Hippocampal formation (tissue), 2 donors: ENCODE measurements at regions not wholly inside any gene's neighbourhood (a gene's known extent, or its start where the extent isn't known, plus 50 kb on each side); places are given as distances from the start of the nearest gene placed in this dataset.
"Not testable (repeated sequence)": the region's sequence is repeated elsewhere in the genome, so short reads cannot be mapped to it uniquely, and the experiment has no call there.

Experiments
- DNase-seq, 2 donors: peaks; one replicate each; lab custom pipeline; 2025; lab: John Stamatoyannopoulos, UW

DNA sequence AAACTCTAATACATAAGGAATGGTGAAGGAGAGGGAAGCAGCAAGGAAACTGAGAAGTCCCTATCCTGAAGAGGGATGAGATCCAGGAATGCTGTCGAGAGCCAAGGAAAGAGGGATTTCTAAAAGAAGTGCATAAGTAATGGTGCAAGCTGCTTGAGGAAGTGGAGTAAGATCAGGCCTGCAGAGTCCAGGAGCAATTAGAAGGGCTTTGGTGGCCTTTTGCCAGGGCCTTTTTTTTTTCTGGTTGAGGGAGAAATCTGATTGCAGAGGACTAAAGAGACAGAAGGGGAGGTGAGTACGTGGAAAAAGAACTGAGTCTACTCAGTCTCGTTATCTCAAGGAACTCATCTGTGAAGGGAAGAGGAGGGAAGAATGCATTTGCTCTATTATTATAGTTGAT lies 396.2 kb downstream of the UTRN start:
- DNase-seq = no peak

DNA sequence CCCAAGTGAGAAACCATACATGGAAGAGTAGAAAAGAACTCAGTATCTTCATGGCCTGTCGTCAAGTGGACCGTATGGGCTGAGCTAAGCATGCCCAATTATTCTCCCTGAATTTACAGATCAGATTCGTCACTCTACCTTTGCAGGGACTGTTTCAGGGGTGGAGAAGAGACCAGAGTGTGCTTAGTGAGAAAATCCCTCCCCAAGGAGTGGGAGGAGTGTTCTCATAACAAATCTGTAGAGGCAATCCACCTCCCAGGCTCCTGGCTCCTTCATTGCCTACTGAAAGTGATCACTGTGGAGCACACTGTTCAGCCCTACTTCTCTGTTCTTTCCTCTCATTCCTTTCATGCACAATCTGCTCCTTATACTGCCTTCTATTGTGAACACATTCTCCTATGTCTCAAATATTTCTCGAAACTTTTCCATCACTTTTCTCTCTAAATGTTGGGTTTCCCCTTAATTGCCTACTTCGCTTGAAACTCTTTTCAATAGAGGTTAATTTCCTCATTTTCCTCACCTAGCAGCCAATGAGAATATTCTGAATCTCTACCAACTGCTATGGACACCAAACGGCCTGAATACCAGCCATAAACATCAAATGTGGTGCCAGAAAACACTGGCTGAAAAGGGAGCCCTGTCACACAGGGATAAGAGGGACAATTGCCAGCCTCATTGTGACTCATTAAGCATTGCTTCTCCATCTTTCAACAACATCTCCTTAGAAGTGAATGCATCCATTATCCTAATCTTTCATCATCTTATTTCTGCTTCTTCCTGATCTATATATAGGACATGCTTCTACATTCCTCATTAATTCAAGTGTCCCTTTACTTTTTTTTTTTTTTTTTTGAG lies 398.3 kb downstream of the UTRN start:
- DNase-seq = peak; percentile 3 to 66

DNA sequence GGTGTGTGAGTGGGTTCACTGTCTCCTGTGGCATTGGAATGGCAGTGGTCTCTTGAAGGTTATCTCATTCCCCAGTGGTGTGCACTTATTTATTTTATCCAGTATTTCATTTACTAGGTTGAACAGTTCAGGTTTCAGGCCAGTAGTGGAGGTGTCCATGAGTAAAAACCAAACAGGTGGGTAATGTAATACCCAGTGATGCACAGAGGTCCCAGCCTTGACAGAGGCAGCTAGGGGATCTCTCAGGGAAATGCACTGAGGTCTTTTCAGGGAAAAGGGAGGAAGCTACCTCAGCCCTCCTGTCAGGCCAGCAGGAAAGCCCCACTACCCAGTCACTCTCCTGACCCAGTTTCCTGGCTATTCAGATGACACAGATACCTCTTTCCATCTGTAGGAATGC lies 403.6 kb downstream of the UTRN start:
- no peak for DNase-seq

DNA sequence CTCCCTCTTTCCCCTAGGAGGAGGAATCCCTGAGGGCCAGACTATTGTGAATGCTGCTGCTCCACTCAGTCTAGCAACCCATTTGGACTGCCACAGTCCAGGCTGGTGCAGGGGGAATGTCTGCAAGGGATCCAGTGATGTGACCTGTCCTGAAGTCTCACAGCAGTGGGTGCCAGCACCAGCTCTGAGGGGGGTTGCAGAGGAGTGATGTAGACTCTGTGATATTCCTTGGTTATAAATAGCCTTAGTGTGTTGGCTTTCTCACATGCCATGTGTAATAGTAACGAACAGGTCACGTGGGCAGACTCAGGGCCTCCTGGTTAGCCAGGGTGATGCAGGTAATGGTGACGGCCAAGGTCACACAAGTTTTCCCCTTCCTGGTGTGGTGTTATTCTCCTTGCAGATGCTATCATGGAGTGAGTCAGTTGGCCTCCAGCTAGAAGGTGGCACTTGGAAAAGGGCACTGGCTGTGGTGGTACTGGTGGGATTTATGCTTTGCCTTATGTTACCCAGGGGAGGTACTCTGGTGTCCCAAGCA lies 404.4 kb downstream of the UTRN start:
- DNase-seq = no peak

DNA sequence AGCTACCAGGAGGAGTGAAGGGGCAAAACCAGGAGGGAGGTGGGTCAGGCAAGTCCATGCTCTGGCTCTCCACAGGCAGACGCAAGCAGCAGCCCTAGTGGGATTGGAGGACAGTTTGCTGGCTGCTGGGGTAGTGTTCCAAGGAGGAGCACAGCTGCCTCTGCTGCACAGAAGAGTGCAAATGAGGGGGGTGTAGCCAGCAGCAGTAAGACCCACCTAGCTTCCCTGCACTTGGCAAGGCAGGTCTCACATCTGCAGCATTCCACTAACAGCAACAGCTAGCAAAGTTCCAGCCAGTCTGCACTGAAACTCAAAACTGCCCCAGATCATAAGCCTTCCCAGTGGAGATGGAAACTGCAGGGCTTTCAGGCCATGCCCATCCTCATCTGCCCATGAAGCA lies 405.0 kb downstream of the UTRN start:
- DNase-seq = no peak

DNA sequence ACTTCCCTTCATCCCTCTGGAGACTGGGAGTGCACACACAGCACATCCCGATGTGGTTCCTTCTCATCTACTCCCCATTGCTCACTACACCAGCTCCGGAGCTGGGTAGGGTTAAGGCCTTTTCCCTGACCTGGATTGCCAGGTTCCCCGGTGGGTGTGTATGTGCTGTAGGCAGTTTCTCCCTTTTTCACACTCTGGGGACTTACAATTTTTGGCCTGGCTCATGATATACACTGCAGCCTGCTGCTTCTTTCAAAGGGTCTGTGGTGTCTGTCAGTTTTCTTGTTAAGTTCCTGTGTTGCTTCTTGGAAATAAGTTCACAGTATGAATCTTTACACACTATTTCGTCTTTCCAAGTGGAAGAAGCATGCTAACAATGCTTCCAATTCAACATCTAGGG lies 405.5 kb downstream of the UTRN start:
- DNase-seq = no peak

DNA sequence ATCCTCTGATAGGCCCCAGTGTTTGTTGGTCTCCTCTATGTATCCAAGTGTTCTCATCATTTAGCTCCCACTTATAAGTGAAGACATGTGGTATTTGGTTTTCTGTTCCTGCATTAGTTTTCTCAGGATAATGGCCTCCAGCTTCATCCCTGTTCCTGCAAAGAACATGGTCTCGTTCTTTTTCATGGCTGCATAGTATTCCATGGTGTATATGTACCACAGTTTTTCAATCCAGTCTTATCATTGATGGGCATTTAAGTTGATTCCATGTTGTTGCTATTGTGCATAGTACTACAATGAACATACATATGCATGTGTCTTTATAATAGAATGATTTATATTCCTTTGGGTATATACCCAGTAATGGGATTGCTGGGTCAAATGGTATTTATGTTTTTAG lies 406.9 kb downstream of the UTRN start:
- not testable (repeated sequence) for DNase-seq

DNA sequence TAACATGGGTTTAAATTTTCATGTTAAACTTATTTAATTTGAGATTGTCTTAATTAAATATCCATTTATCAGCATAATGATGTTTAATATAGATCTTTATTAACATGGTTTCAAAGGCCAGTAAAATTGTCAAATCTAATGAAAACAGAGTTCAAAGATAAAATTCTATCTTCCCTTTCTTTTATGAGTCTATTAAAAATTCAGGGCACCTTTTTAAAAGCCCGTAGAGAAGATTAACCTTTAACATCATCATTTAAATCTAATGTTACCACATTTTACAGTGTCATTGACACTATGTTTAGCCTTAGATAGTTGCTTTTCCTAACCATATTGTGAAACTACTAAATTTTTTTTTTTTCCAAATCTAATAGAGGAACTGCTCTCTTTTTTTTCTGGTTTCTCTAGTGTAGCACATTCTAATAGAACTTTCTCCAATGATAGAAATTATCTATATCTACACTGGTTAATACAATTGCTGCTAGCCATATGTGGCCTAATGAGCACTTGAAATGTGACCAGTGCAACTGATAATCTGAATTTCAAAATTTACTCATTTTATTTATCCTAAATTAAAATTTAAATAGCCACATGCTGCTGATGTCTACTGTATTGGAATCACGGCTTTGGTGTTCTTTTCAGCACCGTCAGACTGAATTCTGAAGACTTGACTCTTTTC lies 410.9 kb downstream of the UTRN start:
- DNase-seq = no peak

DNA sequence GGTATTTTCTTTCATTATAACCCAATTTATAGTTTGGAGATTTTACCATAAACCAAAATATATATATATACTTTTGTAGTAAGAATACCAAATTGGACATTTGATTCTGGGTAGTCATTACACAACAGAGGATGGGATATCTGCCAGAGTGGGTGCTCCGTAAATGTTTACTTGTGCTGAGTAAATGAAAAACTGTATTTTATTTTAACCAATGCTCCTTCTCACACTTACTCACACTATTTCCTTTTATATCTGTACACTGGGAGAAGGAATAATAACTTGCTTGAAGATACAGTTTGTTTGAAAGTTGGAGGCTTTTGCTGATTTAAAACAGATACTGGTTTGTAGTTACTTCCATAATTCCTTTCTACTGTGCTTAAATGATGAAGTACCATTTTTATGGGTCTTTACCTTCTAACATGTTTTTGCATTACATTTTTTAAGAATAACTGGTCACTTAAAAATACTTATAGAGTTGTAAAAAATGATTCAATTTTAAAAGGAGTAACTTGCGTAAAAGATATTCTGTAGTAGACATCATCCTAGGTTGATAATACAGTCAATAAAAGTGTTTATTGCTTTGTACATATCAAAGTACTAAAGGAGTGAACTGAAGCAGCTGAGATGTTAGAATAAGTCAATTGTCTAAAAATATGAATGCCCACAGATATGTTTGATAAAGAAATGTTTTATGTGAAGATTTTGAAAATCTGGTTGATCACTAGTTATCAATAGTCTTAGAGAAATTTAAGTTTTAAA lies 411.7 kb downstream of the UTRN start:
- DNase-seq = no peak

DNA sequence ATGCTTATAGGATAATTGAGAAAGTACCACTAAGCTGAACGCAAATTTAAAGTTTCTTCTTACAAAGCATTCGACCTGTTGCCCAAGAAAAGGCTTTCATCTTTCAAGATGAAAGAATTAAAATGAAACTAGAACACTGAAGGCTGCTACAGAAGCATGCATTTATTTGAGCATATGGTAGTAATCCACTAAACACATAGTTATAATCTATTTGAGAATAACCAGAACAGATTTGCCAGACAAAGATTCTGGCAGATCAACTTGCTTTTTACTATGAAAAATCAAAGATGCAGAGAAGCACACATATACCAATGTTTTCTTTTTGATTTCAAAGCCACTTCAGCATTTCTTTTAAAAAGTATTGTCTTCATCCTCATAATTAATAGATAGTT lies 412.2 kb downstream of the UTRN start:
- DNase-seq = no peak

DNA sequence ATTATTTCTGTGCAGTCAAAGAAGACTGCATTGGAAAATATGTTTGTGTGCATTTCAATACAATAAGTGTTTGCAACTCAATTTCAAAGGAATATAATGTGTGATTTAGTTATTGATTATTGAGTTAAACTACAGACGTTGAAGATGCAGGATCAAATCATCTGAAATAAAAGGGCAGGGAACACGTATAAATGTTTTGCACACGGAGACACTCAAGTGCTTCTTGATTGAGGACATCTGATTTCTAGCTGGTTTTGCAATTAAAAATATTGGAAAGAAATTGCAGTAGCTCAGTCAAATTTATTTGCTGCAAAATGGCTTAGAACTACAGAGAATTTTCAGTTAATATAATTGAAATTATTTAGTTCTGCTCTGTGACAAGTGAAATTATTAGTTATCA lies 412.7 kb downstream of the UTRN start:
- no peak for DNase-seq

DNA sequence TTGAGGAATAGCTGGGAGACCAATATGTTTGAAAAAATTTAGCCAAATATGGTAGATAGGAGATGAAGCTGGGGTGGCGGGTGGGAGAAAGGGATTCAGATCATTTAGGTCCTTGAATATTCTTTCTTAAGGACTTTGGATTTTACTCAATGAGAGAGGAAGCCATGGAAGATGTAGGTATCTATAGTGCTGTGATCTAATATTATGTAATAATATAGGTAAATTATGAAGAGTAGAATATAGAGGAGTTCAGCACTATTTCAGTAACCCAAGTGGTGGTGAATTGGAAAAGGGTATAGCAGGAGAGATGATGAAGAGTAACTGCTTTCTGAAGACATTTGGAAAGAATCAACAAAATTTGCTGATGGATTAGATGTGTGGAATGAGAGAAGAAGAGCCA lies 417.6 kb downstream of the UTRN start:
- DNase-seq = no peak

DNA sequence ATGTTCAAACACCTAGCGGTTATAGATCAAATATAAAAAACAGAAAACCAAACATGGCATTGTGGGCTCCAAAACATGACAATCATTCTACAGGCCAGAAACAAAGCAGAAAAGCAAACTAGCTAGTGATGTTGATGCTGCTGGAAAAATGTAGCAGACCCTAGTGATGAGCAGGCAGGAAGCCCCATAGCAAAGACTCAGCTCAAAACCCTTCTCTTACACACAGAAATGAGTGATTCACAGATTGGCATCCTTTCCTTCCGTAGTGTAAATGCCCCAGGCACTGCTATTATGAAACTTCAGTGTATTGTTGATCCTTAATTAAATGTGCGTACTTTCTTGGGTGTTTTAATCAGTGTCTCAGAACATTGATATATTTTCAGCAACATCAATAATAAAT lies 425.1 kb downstream of the UTRN start:
- DNase-seq = no peak

DNA sequence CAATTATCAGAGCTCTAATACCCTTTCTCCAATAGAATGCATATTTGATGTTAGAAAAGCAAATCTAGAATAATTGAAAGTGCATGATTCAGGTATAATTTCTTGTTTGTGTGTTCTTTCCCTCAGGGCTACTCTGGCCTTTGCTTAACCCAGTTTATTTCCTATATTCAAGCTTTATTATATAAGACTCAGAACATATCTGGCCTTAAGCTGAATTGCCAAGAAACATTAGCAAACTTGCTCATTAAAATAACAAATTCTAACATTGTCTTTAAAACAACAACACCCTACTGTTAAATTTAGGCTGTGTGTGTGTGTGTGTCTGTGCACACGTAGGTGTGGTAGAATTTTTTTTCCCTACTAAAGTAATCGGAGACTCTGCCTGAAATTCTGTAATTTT lies 426.5 kb downstream of the UTRN start:
- no peak for DNase-seq

DNA sequence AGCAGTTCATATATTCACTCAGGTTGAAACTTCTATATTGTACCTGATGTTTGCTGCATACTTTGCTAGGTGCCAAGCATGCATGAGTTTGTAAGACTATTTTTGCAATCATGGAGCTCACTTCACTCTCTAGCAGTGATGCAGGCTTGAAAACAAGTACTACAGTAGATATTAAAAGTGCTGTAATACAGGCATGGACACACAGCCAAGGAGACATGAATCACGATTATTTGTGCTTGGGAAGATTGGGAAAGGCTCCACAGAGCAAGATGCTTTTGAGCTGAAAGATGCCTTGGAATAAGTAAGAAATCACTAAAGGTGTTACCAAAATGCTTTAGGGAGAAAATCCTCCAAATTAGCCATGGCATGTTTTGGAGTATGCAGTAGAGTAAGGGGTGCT lies 427.4 kb downstream of the UTRN start:
- no peak for DNase-seq

DNA sequence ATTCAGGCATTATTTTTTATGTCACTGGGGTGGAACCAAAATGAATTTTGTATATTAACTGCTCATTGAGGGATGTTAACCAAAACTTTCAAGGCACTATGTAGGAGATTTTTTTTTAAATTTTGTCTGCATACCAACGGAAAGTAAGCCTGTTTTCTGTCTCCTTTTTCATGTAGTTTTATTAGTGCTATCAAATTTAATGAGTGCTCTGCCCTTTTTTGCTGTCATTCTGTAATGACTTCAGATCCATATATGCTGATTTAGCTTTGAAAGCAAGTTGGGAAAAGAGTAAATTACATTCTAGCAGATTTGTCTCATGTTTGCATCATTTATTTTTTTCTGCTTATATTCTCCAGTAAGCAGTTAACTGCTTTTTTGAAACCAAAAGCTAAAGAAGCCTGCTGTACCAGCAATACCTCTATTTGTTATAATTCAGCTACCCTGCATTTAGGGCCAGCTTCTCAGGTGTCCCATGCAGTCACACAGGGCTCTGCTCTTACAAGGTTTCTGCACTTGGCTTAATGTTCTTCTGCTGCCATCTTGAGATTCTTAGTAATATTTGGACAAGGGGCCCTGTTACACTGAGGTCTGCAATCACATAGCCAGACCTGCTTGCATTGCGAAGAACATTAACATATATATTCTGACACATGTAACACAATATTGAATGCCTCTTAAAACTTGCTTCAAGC lies 429.0 kb downstream of the UTRN start:
- no peak for DNase-seq

DNA sequence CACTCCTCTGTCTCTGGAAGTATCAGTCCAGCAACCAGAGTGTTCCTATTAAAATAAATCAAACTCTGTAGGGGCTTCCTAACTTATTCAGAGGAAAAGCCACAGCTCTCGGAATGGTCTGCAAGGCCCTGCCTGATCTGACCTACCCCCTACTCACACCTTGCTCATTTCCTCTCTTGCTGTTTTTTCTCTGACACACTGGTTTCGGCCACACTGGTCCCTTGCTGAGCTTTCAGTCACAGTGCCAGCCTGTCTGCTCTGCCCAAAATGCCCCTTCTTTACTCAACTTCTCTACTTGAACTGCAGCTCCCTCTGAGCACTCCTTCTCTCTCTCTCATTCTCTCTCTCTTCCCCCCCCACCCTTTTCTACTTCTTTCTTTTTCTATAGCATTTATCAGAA lies 430.2 kb downstream of the UTRN start:
- DNase-seq = no peak

DNA sequence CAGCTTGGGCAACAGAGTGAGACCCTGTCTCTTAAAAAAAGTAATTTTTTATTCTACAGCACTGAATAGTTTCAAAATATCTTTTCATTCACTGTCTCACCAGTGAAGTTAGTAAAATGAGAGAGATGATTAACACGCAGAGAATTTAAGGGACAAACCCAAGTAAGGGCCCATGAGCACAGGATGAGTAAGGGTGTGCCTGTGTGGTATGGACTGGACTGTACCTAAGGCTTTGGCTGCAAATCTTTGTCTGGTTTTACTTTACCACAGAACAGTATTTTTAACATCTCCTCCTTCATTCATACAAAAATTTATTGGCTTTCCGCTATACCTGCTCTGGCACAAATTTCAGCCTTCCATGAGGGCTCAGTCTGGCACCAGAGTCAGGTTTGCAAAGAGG lies 433.3 kb downstream of the UTRN start:
- no peak for DNase-seq

DNA sequence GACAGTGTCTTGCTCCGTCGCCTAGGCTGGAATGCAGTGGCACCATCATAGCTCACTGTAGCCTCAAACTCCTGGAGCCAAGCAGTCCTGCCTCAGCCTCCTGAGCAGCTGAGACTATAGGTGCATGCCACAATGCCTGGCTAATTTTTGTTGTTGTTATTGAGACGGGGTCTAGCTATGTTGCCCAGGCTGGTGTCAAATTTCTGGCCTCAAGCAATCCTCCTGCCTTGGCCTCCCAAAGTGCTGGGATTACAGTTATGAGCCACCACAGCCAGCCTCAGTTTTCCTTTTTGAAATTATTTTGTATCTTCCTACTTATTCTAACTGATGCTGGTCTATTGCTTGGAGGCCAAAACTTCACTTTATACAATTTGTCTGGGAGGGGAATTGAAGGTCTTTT lies 436.1 kb downstream of the UTRN start:
- no peak for DNase-seq

DNA sequence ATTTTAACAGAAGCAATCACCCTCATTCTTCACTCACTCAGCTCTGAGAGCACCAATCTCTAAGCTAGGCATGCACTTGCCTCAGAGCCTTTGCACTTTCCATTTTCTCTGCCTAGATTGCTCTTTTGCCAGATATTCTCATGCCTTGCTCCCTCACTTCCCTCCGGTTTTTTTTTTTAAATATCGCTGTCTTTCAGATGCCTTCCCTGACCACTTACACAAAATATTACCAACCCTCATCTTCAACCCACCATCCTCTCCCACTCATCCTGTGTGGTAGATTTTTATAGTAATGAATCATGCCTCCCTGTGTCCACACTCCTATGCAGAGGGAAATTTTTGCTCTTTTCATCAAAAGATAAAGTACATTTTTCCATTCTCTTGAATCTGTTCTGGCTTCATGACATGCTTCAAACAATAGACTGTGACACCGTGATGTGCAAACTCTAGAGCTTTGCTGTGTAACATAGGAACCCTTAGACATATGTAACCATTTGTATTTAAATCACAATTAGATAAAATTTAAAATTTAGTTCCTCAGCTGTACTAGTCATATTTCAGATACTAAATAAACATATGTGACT lies 437.1 kb downstream of the UTRN start:
- no peak for DNase-seq

DNA sequence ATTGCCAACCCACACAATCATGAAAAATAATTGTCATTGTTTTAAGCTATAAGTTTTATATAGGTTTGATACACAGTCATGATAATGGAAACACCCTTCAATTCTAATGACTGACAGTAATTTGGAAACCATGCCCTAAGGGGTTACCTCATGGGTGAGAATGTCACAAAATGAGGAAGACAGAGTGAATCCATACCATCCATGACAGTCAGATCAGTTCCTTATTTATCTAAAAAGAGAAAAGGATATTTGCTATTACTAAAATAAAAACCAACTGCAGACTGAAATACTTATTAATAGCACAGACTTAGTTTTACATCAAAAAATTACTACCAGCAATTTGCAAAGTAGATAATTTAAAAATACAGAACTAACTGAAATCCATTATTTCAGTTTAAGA lies 437.8 kb downstream of the UTRN start:
- no peak for DNase-seq

DNA sequence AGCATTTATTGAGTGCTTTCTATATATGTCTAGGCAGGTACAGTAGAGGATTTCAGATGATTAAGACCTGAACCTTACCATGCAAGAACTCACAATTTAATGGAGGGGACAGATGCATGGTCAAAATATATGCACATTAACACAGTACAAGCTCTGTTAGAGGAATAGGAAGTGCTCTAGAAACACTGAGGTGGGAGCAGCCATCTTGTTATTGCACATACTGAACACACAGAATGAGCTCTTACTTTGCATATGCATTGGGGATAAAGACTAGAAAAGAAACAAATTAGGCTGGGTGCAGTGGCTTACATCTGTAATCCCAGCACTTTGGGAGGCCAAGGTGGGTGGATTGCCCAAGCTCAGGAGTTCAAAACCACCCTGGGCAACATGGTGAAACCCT lies 438.3 kb downstream of the UTRN start:
- DNase-seq = no peak
